ENCODE measurements at regions not wholly inside any gene's neighbourhood (a gene's known extent, or its start where the extent isn't known, plus 50 kb on each side); places are given as distances from the start of the nearest gene placed in this dataset.

DNA sequence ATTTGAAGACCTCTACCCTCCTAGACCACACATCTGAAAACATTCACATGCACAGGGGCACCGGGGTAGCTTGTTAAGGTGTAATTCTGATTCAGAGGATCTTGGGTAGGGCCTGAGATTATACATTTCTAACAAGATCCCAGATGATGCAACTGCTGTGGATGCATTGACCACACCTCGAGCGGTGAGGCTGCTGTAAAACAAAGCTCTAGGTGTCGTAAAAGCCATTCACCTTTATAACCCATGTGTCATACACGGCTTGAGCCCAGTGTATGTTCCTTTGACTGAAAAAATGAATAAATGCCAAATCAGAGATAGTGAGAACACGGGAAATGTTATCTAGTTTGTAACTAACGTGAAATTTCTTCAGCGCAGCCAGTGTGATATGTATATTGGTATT is 1578.2 kb upstream of the WWC1 start:
- TF ChIP-seq POLR2A (IDR thresholded peaks at IDR 0.05) = no peak
- TF ChIP-seq, protein P1, sequence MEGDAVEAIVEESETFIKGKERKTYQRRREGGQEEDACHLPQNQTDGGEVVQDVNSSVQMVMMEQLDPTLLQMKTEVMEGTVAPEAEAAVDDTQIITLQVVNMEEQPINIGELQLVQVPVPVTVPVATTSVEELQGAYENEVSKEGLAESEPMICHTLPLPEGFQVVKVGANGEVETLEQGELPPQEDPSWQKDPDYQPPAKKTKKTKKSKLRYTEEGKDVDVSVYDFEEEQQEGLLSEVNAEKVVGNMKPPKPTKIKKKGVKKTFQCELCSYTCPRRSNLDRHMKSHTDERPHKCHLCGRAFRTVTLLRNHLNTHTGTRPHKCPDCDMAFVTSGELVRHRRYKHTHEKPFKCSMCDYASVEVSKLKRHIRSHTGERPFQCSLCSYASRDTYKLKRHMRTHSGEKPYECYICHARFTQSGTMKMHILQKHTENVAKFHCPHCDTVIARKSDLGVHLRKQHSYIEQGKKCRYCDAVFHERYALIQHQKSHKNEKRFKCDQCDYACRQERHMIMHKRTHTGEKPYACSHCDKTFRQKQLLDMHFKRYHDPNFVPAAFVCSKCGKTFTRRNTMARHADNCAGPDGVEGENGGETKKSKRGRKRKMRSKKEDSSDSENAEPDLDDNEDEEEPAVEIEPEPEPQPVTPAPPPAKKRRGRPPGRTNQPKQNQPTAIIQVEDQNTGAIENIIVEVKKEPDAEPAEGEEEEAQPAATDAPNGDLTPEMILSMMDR (IDR thresholded peaks at IDR 0.05) = no peak
- DNase-seq = no peak
- Histone ChIP-seq H3K4me1 (no peaks in the 10 kb centered on the region), H3K36me3 (no peaks in the 10 kb centered on the region), H3K4me3 (replicated peaks in 1 of 3) (no peak overlapping the region), H3K27me3 (no peaks in the 10 kb centered on the region), H3K27ac (no peak overlapping the region), H3K9me3 (no peaks in the 10 kb centered on the region)
- 89 to 94% methylated on average over 8 of the region's 8 CpGs for WGBS, 2 donors
- intact Hi-C loops (cut with DNase I) = no loop called here

DNA sequence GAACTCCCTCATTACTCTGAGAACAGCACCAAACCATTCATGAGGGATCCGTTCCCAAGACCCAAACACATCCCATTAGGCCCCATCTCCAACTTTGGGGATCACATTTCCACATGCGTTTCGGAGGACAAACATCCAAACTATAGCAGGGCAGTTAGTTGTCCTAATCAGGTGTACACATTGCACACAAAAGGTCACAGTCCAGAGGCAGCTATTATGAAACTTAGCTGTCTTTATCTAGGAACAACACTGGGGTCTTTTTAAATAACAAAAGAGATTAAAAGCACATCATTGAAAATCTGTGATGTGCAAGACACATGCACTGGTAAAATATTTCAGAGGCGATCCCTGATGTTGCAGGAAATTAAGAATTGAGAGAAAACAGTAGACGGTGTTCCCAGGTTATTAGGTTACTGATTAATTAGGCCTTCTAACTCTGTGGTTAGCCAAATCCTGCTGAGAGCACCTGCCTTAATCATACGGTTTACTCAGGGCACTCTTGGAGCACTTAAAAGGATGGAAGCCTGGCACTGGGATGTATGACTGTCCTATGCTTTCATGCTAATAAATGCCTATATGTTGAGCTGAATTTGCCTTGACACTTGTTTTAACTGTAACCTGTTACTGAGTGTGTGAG is 1574.5 kb upstream of the WWC1 start:
- H3K36me3 ChIP-seq = no peaks in the 10 kb centered on the region
- H3K4me3 ChIP-seq (replicated peaks in 1 of 3) = no peak overlapping the region
- no peak overlapping the region for H3K27ac ChIP-seq
- no peaks in the 10 kb centered on the region for H3K9me3 ChIP-seq
- 84 to 89% methylated on average over 6 of the region's 6 CpGs for WGBS, 2 donors
- no peak for DNase-seq
- no peaks in the 10 kb centered on the region for H3K27me3 ChIP-seq
- H3K4me1 ChIP-seq = no peaks in the 10 kb centered on the region
- intact Hi-C loops (cut with DNase I) = no loop called here
- TF ChIP-seq, protein P1 (IDR thresholded peaks at IDR 0.05) = no peak
- no peak for TF ChIP-seq POLR2A (IDR thresholded peaks at IDR 0.05)

DNA sequence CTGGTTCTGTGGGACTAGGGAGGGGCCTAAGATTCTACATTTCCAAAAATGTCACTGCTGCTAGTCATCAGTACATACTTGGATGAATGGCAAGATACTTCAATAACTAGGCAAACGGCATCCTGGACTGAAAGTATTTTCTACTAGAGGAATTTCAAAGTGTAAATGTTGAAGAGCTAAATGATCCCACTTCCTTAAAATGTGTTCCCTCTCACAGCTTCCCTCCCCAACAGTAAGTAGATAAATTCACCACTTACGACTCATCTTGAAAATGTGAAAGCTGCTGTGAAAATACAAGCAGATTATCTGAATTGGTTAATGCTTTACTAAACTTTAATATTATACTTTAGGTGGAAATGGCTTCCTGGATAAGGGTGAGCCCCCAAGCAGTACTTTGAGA is 1571.5 kb upstream of the WWC1 start:
- no peaks in the 10 kb centered on the region for H3K27me3 ChIP-seq
- H3K4me3 ChIP-seq (replicated peaks in 1 of 3) = no peak overlapping the region
- no peak overlapping the region for H3K27ac ChIP-seq
- TF ChIP-seq POLR2A (IDR thresholded peaks at IDR 0.05) = no peak
- TF ChIP-seq, protein P1 (IDR thresholded peaks at IDR 0.05) = no peak
- intact Hi-C loops (cut with DNase I) = no loop called here
- no peaks in the 10 kb centered on the region for H3K4me1 ChIP-seq
- H3K36me3 ChIP-seq = no peaks in the 10 kb centered on the region
- H3K9me3 ChIP-seq = no peaks in the 10 kb centered on the region
- no peak for DNase-seq
- WGBS, 2 donors = 76 to 79% methylated on average over 2 of the region's 2 CpGs

DNA sequence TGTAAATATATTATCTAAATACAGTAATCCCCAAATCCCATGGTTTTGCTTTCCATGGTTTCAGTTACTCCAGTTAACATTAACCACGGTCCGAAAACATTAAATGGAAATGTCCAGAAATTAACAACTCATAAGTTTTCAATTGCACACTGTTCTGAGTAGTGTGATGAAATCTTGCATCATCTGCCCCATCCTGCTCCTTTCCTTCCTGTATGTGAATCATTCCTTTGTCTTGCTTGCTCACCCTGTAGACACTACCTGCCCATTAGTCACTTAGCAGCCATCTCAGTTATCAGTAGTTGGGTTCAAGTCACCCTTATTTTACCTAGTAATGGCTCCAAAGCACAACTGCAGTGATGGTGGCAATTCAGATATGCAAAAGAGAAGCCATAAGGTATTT is 1568.5 kb upstream of the WWC1 start:
- H3K36me3 ChIP-seq = no peaks in the 10 kb centered on the region
- DNase-seq = no peak
- intact Hi-C loops (cut with DNase I) = no loop called here
- H3K4me1 ChIP-seq = no peaks in the 10 kb centered on the region
- H3K9me3 ChIP-seq = no peaks in the 10 kb centered on the region
- TF ChIP-seq, protein P1 (IDR thresholded peaks at IDR 0.05) = no peak
- no peak for TF ChIP-seq POLR2A (IDR thresholded peaks at IDR 0.05)
- H3K27me3 ChIP-seq = no peaks in the 10 kb centered on the region
- H3K27ac ChIP-seq = no peak overlapping the region
- 92 to 99% methylated on average over 2 of the region's 2 CpGs for WGBS, 2 donors
- H3K4me3 ChIP-seq (replicated peaks in 1 of 3) = no peak overlapping the region

DNA sequence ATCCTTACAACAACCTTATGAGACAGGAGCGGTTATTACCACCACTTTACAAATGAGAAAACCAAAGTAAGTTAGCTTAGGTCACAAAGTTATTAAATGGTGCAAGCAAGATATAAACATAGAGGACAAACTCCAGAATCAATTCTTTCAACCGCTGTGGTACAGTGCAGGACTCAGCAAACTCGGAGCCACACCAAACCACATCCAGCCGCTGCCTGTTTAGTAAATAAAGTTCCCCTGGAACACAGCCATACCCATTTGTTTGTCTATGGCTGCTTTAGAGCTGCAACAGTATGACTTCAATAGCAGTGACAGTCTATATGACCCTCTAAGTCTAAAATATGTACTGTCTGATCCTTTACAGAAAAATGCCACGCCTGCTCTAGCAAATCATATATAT is 1567.2 kb upstream of the WWC1 start:
- 79 to 86% methylated on average over 5 of the region's 5 CpGs for WGBS, 2 donors
- TF ChIP-seq, protein P1 (IDR thresholded peaks at IDR 0.05) = no peak
- TF ChIP-seq POLR2A (IDR thresholded peaks at IDR 0.05) = no peak
- Histone ChIP-seq H3K4me3 (replicated peaks in 1 of 3) (no peak overlapping the region), H3K4me1 (no peaks in the 10 kb centered on the region), H3K36me3 (no peaks in the 10 kb centered on the region), H3K27me3 (no peaks in the 10 kb centered on the region), H3K9me3 (no peaks in the 10 kb centered on the region), H3K27ac (no peak overlapping the region)
- no peak for DNase-seq
- intact Hi-C loops (cut with DNase I) = no loop called here

Measured in thyroid gland (tissue), 4 donors.